Cardiac fibroblast (primary cell): ENCODE measurements at regions not wholly inside any gene's neighbourhood (a gene's known extent, or its start where the extent isn't known, plus 50 kb on each side); places are given as distances from the start of the nearest gene placed in this dataset.

Experiments used
- DNase-seq, 2 donors: peaks; one replicate each; pipeline versions ENCODE4 v3.0.0 to v3.0.0-alpha.2; 2010; ENCODE audit warnings: low read depth in 2 of 2
- H3K4me3 ChIP-seq, 2 donors: replicated peaks in 1 of 2; 1 replicate in 1 of 2; 2 replicates in 1 of 2; pipeline ENCODE4 v1.5.1; 2011; ENCODE audit warnings: low read depth in 2 of 2, low read length in 2 of 2, mild to moderate bottlenecking in 2 of 2, moderate library complexity in 1 of 2
- TF ChIP-seq, protein P1 (sequence below): IDR thresholded peaks from one replicate; pipeline ENCODE4 v1.5.1; 2011; ENCODE audit warnings: low read depth, mild to moderate bottlenecking, low read length, inconsistent platforms

DNA sequence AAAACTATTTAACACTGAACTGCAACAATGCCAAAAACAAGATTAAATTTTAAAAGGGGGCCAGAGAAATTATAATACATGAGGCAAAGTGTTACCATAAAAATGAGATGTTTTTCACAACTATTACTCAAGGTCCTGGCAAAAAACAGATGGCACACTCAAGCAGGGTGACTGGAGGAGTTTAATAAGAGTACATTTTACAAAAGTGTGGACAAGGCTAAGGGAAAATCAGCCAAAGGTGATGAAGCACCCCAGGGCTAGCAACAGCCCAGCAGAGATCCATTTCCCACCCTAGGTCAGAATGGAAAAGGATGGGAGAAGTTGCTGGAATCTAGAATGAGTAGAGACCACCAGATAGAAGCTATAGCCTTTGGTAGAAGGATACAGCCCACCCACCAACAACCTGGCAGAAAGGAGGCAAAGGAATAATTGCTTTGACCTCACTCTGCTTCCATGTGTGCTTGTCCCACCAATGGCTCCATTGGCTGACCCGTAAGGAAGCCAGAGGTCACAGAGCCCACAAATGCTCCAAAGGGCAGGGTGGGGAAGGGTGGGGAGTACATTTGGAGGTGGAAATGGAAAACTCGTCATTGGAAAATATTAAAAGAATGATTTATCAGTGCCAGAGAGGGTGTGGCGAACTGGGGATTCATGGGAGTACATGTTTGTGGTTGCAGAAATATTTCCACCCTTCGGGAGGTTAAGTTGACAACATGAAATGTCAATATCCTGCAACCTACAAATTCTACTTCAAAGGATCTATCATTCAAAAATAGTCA, 161.0 kb upstream of the UBE2E2 start:
- TF ChIP-seq, protein P1, sequence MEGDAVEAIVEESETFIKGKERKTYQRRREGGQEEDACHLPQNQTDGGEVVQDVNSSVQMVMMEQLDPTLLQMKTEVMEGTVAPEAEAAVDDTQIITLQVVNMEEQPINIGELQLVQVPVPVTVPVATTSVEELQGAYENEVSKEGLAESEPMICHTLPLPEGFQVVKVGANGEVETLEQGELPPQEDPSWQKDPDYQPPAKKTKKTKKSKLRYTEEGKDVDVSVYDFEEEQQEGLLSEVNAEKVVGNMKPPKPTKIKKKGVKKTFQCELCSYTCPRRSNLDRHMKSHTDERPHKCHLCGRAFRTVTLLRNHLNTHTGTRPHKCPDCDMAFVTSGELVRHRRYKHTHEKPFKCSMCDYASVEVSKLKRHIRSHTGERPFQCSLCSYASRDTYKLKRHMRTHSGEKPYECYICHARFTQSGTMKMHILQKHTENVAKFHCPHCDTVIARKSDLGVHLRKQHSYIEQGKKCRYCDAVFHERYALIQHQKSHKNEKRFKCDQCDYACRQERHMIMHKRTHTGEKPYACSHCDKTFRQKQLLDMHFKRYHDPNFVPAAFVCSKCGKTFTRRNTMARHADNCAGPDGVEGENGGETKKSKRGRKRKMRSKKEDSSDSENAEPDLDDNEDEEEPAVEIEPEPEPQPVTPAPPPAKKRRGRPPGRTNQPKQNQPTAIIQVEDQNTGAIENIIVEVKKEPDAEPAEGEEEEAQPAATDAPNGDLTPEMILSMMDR: no peak
- peak; percentile 59 to 72 for DNase-seq
- H3K4me3 ChIP-seq: no peak overlapping the region

DNA sequence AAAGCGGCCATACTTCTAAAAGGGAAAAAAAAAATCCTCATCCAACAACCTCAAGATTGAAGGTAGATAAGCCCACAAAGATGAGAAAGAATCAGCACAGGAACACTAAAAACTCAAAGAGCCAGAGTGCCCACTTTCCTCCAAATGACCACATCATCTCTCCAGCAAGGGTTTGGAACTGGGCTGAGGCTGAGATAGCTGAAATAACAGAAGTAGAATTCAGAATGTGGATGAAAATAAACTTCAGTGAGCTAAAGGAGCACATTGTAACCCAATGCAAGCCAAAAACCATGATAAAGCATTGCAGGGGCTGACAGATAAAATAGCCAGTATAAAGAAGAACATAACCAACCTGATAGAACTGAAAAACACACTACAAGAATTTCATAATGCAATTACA, 158.7 kb upstream of the UBE2E2 start:
- H3K4me3 ChIP-seq: no peak overlapping the region
- no peak for DNase-seq
- TF ChIP-seq, protein P1: no peak

- H3K4me3 ChIP-seq: no peak overlapping the region
- TF ChIP-seq, protein P1: no peak
- no peak for DNase-seq
These were observed 156.6 kb upstream of the UBE2E2 start for GRCh38 chr3:23046536-23046935.

DNA sequence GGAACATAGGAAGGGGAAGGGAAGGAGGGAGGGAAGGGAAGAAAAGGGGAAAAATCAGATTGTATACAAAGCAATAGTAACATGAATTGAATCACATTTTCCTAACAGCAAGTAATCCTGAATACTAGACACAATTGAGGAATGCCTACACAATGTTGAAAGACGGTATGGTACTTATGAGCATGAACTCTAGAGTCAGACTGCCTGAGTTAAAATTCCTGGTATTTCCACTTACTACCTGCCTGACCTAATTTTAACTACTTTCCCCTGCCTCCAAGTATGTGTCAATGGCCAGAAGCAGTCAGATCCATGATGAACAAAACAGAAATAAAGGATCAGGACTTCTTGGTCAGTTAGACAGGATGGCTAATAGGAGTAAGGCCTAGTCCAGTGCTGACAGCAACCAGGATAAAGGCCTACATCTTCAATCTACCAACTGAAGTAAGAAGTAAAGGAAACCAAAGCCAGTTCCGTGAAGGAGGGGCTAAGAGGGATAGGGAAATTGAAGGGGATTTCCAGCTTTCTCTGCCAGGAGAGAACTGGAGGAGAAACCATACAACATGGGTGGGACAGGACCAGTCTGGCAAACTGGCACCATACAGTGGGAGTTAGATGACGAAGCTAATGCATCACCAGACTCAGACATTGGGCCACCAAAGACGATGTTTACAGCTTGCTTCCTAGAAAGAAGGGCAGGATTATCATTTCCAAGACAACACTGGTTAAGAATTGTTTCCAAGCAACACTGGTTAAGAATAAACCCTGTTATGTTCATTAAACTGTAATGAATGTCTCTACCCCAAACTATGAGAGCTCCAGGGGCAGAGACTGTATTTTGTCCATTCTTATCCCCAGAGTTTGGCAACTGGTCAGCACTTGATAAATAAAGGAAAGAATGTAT, 151.6 kb upstream of the UBE2E2 start:
- DNase-seq: no peak
- TF ChIP-seq, protein P1: no peak
- H3K4me3 ChIP-seq: no peak overlapping the region

DNA sequence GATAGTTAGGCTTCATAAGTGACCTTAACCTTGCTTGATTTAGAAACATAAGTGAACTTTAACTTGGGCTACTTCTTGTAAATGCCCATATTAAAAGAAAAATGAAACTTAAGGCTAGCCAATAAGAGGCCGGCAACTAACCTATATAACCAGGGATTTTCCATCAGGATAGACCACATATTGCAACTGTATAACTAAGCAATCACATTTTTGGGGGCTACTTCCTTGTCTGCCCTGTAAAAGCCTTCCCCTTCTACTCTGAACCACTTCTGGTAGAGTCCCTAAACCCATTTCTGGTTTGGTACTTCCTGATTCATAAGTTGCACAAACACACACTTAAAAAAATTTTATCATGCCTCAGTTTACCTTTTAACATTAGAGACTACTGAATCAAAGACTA, 150.9 kb upstream of the UBE2E2 start:
- H3K4me3 ChIP-seq: no peak overlapping the region
- TF ChIP-seq, protein P1: no peak
- no peak for DNase-seq

GRCh38 chr3:23052620-23053019, 150.5 kb upstream of the UBE2E2 start:
- H3K4me3 ChIP-seq: no peak overlapping the region
- TF ChIP-seq, protein P1: no peak
- peak in 1 of 2 donors; percentile 33 for DNase-seq
